HG02798 (cell line): ENCODE measurements at regions not wholly inside any gene's neighbourhood (a gene's known extent, or its start where the extent isn't known, plus 50 kb on each side); places are given as distances from the start of the nearest gene placed in this dataset.
"Not testable (repeated sequence)": the region's sequence is repeated elsewhere in the genome, so short reads cannot be mapped to it uniquely, and the experiment has no call there.

Source experiments
- ATAC-seq: cut with Tn5 transposase; IDR thresholded peaks from one replicate; pipeline ENCODE4 v1.9.1; 2021; ENCODE audit warnings: mild to moderate bottlenecking; ENCODE audit not compliant: unreplicated experiment, poor library complexity

- ATAC-seq, result no peak
Observed at GRCh38 chr21:19022978-19023377, 619.4 kb upstream of the TMPRSS15 start.

GRCh38 chr21:19026911-19027310, 623.3 kb upstream of the TMPRSS15 start:
- no peak for ATAC-seq

GRCh38 chr21:19029816-19030215, 626.2 kb upstream of the TMPRSS15 start:
- no peak for ATAC-seq

- ATAC-seq, result no peak
Observed at GRCh38 chr21:19031953-19032352, 628.4 kb upstream of the TMPRSS15 start.

- no peak for ATAC-seq
Observed at GRCh38 chr21:19034041-19034440, 630.5 kb upstream of the TMPRSS15 start.

- no peak for ATAC-seq
Observed at GRCh38 chr21:19034560-19034959, 631.0 kb upstream of the TMPRSS15 start.

GRCh38 chr21:19045876-19046275, 642.3 kb upstream of the TMPRSS15 start:
- ATAC-seq, result no peak

GRCh38 chr21:19048098-19048672, 644.6 kb upstream of the TMPRSS15 start:
- no peak for ATAC-seq

GRCh38 chr21:19049567-19049966, 646.0 kb upstream of the TMPRSS15 start:
- ATAC-seq, result no peak

- ATAC-seq, result no peak
Observed at GRCh38 chr21:19065164-19065563, 661.6 kb upstream of the TMPRSS15 start.

- no peak for ATAC-seq
Observed at GRCh38 chr21:19076031-19076430, 672.4 kb upstream of the TMPRSS15 start.

- no peak for ATAC-seq
Observed at GRCh38 chr21:19109694-19110093, 706.1 kb upstream of the TMPRSS15 start.

- not testable (repeated sequence) for ATAC-seq
Observed at GRCh38 chr21:19119259-19119658, 715.7 kb upstream of the TMPRSS15 start.

GRCh38 chr21:19120591-19120990, 717.0 kb upstream of the TMPRSS15 start:
- no peak for ATAC-seq

GRCh38 chr21:19122356-19122755, 718.8 kb upstream of the TMPRSS15 start:
- no peak for ATAC-seq

- ATAC-seq, result no peak
Observed at GRCh38 chr21:19123053-19123452, 719.5 kb upstream of the TMPRSS15 start.

- ATAC-seq, result no peak
Observed at GRCh38 chr21:19123525-19123924, 719.9 kb upstream of the TMPRSS15 start.

- ATAC-seq, result no peak
Observed at GRCh38 chr21:19124691-19125090, 721.1 kb upstream of the TMPRSS15 start.

GRCh38 chr21:19130379-19131028, 726.9 kb upstream of the TMPRSS15 start:
- no peak for ATAC-seq

GRCh38 chr21:19141511-19141910, 737.9 kb upstream of the TMPRSS15 start:
- no peak for ATAC-seq

- no peak for ATAC-seq
Observed at GRCh38 chr21:19145682-19146293, 742.2 kb upstream of the TMPRSS15 start.

GRCh38 chr21:19148056-19148455, 744.5 kb upstream of the TMPRSS15 start:
- ATAC-seq, result no peak
